DLD1 (cell line): ENCODE measurements at regions not wholly inside any gene's neighbourhood (a gene's known extent, or its start where the extent isn't known, plus 50 kb on each side); places are given as distances from the start of the nearest gene placed in this dataset.
"Not testable (repeated sequence)": the region's sequence is repeated elsewhere in the genome, so short reads cannot be mapped to it uniquely, and the experiment has no call there.

Source experiments
- in situ Hi-C: cut with HindIII; loops from 2 replicates; pipeline ENCODE4 v1.10.0; 2017; ENCODE audit warnings: low sequenced_read_pairs

- in situ Hi-C loops: no loop called here
These were observed 54.8 kb upstream of the DAAM1 start for GRCh38 chr14:59133709-59134108.

- in situ Hi-C loops: no loop called here
These were observed 54.2 kb upstream of the DAAM1 start for GRCh38 chr14:59134307-59134706.

GRCh38 chr14:59137256-59137655 lies 51.2 kb upstream of the DAAM1 start:
- in situ Hi-C loops: no loop called here

- in situ Hi-C loops: not testable (repeated sequence)
These were observed 49.9 kb upstream of the DAAM1 start for GRCh38 chr14:59138576-59138975.
